Endothelial cell of hepatic sinusoid (primary cell): ENCODE measurements at regions not wholly inside any gene's neighbourhood (a gene's known extent, or its start where the extent isn't known, plus 50 kb on each side); places are given as distances from the start of the nearest gene placed in this dataset.

Source experiments
- in situ Hi-C: cut with HindIII; loops from 2 replicates; pipeline ENCODE4 v1.10.0; 2017; ENCODE audit warnings: low sequenced_read_pairs

- in situ Hi-C loops, result no loop called here
Measured at GRCh38 chr15:98408231-98408630, 240.1 kb upstream of the IGF1R start.

- in situ Hi-C loops, result no loop called here
Measured at GRCh38 chr15:98410328-98410727, 238.0 kb upstream of the IGF1R start.

GRCh38 chr15:98412852-98413251, 235.5 kb upstream of the IGF1R start:
- in situ Hi-C loops, result no loop called here

GRCh38 chr15:98413933-98414546, 234.3 kb upstream of the IGF1R start:
- in situ Hi-C loops, result no loop called here

- in situ Hi-C loops, result no loop called here
Measured at GRCh38 chr15:98416222-98416855, 232.0 kb upstream of the IGF1R start.

GRCh38 chr15:98417346-98417745, 231.0 kb upstream of the IGF1R start:
- in situ Hi-C loops, result no loop called here

- in situ Hi-C loops, result no loop called here
Measured at GRCh38 chr15:98418122-98418521, 230.2 kb upstream of the IGF1R start.

GRCh38 chr15:98419173-98419780, 229.1 kb upstream of the IGF1R start:
- in situ Hi-C loops, result no loop called here

GRCh38 chr15:98420837-98421236, 227.5 kb upstream of the IGF1R start:
- in situ Hi-C loops, result loop anchor here (5.0 kb wide), 1 partner anchor 89 kb away; no protein-coding TSS in a partner anchor

GRCh38 chr15:98421419-98422129, 226.8 kb upstream of the IGF1R start:
- in situ Hi-C loops, result loop anchor here (5.0 kb wide), 1 partner anchor 89 kb away; no protein-coding TSS in a partner anchor

GRCh38 chr15:98422130-98422478, 226.2 kb upstream of the IGF1R start:
- in situ Hi-C loops, result loop anchor here (5.0 kb wide), 1 partner anchor 90 kb away; no protein-coding TSS in a partner anchor

- in situ Hi-C loops, result no loop called here
Measured at GRCh38 chr15:98425173-98425572, 223.2 kb upstream of the IGF1R start.

GRCh38 chr15:98427321-98427720, 221.0 kb upstream of the IGF1R start:
- in situ Hi-C loops, result no loop called here

GRCh38 chr15:98428253-98428989, 219.9 kb upstream of the IGF1R start:
- in situ Hi-C loops, result no loop called here

- in situ Hi-C loops, result no loop called here
Measured at GRCh38 chr15:98431171-98431570, 217.2 kb upstream of the IGF1R start.

- in situ Hi-C loops, result no loop called here
Measured at GRCh38 chr15:98433346-98433745, 215.0 kb upstream of the IGF1R start.

GRCh38 chr15:98433856-98434255, 214.5 kb upstream of the IGF1R start:
- in situ Hi-C loops, result no loop called here

GRCh38 chr15:98437752-98438151, 210.6 kb upstream of the IGF1R start:
- in situ Hi-C loops, result no loop called here

- in situ Hi-C loops, result no loop called here
Measured at GRCh38 chr15:98438326-98438725, 210.0 kb upstream of the IGF1R start.

- in situ Hi-C loops, result no loop called here
Measured at GRCh38 chr15:98438907-98439306, 209.4 kb upstream of the IGF1R start.

GRCh38 chr15:98439523-98439942, 208.8 kb upstream of the IGF1R start:
- in situ Hi-C loops, result no loop called here
